ENCODE measurements at regions not wholly inside any gene's neighbourhood (a gene's known extent, or its start where the extent isn't known, plus 50 kb on each side); places are given as distances from the start of the nearest gene placed in this dataset.

GRCh38 chr3:162517110-162517509, 1020.5 kb downstream of the OTOL1 start:
- Histone ChIP-seq H3K27me3 (no peaks in the 10 kb centered on the region), H3K27ac (no peak overlapping the region), H3K4me1 (no peaks in the 10 kb centered on the region), H3K4me3 (no peak overlapping the region), H3K36me3 (no peaks in the 10 kb centered on the region), H3K9me3 (no peaks in the 10 kb centered on the region)
- intact Hi-C loops (cut with DNase I) = no loop called here
- TF ChIP-seq CTCF (IDR thresholded peaks at IDR 0.05) (no peak), POLR2A (IDR thresholded peaks at IDR 0.05) (no peak)
- DNase-seq (no peak), ATAC-seq (no peak)

GRCh38 chr3:162521669-162522068, 1025.1 kb downstream of the OTOL1 start:
- no peak for TF ChIP-seq CTCF (IDR thresholded peaks at IDR 0.05)
- no peak for TF ChIP-seq POLR2A (IDR thresholded peaks at IDR 0.05)
- Histone ChIP-seq H3K27ac (no peak overlapping the region), H3K27me3 (no peaks in the 10 kb centered on the region), H3K4me3 (no peak overlapping the region), H3K36me3 (no peaks in the 10 kb centered on the region), H3K4me1 (no peaks in the 10 kb centered on the region), H3K9me3 (no peaks in the 10 kb centered on the region)
- no peak for DNase-seq
- no peak for ATAC-seq
- WGBS (ENCODE audit: insufficient coverage, low coverage, low lambda C conversion rate, missing lambda C conversion rate) = 73% methylated on average over 1 of the region's 2 CpGs
- intact Hi-C loops (cut with DNase I) = no loop called here

GRCh38 chr3:162525066-162525742, 1028.6 kb downstream of the OTOL1 start:
- H3K4me3 ChIP-seq = no peak overlapping the region
- intact Hi-C loops (cut with DNase I) = no loop called here
- no peak for TF ChIP-seq CTCF (IDR thresholded peaks at IDR 0.05)
- TF ChIP-seq POLR2A (IDR thresholded peaks at IDR 0.05) = no peak
- H3K36me3 ChIP-seq = no peaks in the 10 kb centered on the region
- H3K9me3 ChIP-seq = no peaks in the 10 kb centered on the region
- no peaks in the 10 kb centered on the region for H3K4me1 ChIP-seq
- ATAC-seq (no peak), DNase-seq (no peak)
- H3K27me3 ChIP-seq = no peaks in the 10 kb centered on the region
- 36% methylated on average over 2 of the region's 2 CpGs for WGBS (ENCODE audit: insufficient coverage, low coverage, low lambda C conversion rate, missing lambda C conversion rate)
- no peak overlapping the region for H3K27ac ChIP-seq

GRCh38 chr3:162525771-162526170, 1029.2 kb downstream of the OTOL1 start:
- WGBS (ENCODE audit: insufficient coverage, low coverage, low lambda C conversion rate, missing lambda C conversion rate) = 51% methylated on average over 4 of the region's 4 CpGs
- ATAC-seq = no peak
- DNase-seq = no peak

More at GRCh38 chr3:162525771-162526170, 1029.2 kb downstream of the OTOL1 start:
- Histone ChIP-seq H3K27me3 (no peaks in the 10 kb centered on the region), H3K27ac (no peak overlapping the region), H3K36me3 (no peaks in the 10 kb centered on the region), H3K4me3 (no peak overlapping the region), H3K9me3 (no peaks in the 10 kb centered on the region), H3K4me1 (no peaks in the 10 kb centered on the region)
- TF ChIP-seq POLR2A (IDR thresholded peaks at IDR 0.05) = no peak
- no peak for TF ChIP-seq CTCF (IDR thresholded peaks at IDR 0.05)
- intact Hi-C loops (cut with DNase I) = no loop called here
